ENCODE measurements at regions not wholly inside any gene's neighbourhood (a gene's known extent, or its start where the extent isn't known, plus 50 kb on each side); places are given as distances from the start of the nearest gene placed in this dataset.

DNA sequence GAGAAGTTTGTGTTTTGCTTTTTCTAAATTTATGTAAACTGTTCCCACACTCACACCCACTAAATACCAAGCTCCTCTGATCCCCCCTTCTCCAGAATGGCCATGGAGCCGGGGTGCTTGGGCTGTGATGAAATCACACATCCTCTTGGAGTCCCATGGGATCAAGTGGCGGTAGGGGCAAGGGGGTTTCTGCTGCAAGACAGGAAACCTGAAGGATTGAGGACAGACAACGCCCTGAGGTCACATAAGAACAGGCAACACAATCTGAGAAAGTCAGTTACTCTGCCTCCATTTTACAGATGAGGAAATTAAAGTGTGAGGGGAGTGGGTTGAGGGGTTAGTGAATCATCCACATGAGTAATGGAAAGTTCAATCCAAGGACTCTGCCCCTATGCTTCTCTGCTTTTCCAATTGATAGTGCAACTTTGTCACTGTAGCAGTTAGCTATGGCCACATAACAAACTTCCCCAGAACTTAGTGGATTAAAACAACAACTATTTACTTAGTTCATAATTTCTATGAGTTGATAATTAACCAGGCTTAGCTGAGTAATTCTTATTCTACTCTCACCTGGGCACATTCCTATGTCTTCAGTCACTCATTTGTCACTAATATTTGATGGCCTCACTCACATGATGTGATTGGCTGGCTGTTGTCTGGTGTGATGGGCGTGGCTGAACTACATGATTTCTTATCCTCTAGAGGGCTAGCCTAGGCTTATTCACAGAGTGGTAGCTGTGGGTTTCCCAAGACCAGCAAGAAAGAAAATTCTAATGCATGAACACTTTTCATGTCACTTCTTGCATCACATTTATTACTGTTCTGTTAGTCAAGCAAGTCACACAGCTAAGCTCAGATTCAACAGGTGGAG is 77.3 kb upstream of the ADRA1D start:
- TF ChIP-seq POLR2AphosphoS5 (IDR thresholded peaks at IDR 0.05; ENCODE audit: low read length) (no peak), NR2C2 (IDR thresholded peaks at IDR 0.05; ENCODE audit: borderline replicate concordance, control insufficient read depth, insufficient read length, low read depth) (no peak), EZH2 (IDR thresholded peaks at IDR 0.05; ENCODE audit: borderline replicate concordance, control insufficient read depth, low read depth, low read length) (no peak), YY1 (IDR thresholded peaks at IDR 0.05; ENCODE audit: low read depth, low read length) (no peak), CBX3 (IDR thresholded peaks at IDR 0.05; ENCODE audit: borderline replicate concordance, low read depth) (no peak)
- TF ChIP-seq, protein P1, sequence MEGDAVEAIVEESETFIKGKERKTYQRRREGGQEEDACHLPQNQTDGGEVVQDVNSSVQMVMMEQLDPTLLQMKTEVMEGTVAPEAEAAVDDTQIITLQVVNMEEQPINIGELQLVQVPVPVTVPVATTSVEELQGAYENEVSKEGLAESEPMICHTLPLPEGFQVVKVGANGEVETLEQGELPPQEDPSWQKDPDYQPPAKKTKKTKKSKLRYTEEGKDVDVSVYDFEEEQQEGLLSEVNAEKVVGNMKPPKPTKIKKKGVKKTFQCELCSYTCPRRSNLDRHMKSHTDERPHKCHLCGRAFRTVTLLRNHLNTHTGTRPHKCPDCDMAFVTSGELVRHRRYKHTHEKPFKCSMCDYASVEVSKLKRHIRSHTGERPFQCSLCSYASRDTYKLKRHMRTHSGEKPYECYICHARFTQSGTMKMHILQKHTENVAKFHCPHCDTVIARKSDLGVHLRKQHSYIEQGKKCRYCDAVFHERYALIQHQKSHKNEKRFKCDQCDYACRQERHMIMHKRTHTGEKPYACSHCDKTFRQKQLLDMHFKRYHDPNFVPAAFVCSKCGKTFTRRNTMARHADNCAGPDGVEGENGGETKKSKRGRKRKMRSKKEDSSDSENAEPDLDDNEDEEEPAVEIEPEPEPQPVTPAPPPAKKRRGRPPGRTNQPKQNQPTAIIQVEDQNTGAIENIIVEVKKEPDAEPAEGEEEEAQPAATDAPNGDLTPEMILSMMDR (IDR thresholded peaks at IDR 0.05 in 2 of 3, conservative IDR thresholded peaks at IDR 0.05 in 1 of 3; ENCODE audit: control insufficient read depth in 2 of 3, extremely low read depth in 1 of 3, insufficient read depth in 1 of 3, low read depth in 3 of 3, low read length in 3 of 3): no peak
- TF ChIP-seq, protein P2, sequence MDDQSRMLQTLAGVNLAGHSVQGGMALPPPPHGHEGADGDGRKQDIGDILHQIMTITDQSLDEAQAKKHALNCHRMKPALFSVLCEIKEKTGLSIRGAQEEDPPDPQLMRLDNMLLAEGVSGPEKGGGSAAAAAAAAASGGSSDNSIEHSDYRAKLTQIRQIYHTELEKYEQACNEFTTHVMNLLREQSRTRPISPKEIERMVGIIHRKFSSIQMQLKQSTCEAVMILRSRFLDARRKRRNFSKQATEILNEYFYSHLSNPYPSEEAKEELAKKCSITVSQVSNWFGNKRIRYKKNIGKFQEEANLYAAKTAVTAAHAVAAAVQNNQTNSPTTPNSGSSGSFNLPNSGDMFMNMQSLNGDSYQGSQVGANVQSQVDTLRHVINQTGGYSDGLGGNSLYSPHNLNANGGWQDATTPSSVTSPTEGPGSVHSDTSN (IDR thresholded peaks at IDR 0.05; ENCODE audit: insufficient replicate concordance, low read depth, low read length): no peak
- TF ChIP-seq, protein P3, sequence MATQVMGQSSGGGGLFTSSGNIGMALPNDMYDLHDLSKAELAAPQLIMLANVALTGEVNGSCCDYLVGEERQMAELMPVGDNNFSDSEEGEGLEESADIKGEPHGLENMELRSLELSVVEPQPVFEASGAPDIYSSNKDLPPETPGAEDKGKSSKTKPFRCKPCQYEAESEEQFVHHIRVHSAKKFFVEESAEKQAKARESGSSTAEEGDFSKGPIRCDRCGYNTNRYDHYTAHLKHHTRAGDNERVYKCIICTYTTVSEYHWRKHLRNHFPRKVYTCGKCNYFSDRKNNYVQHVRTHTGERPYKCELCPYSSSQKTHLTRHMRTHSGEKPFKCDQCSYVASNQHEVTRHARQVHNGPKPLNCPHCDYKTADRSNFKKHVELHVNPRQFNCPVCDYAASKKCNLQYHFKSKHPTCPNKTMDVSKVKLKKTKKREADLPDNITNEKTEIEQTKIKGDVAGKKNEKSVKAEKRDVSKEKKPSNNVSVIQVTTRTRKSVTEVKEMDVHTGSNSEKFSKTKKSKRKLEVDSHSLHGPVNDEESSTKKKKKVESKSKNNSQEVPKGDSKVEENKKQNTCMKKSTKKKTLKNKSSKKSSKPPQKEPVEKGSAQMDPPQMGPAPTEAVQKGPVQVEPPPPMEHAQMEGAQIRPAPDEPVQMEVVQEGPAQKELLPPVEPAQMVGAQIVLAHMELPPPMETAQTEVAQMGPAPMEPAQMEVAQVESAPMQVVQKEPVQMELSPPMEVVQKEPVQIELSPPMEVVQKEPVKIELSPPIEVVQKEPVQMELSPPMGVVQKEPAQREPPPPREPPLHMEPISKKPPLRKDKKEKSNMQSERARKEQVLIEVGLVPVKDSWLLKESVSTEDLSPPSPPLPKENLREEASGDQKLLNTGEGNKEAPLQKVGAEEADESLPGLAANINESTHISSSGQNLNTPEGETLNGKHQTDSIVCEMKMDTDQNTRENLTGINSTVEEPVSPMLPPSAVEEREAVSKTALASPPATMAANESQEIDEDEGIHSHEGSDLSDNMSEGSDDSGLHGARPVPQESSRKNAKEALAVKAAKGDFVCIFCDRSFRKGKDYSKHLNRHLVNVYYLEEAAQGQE (IDR thresholded peaks at IDR 0.05; ENCODE audit: low read depth, low read length): no peak

All from GM12878 (cell line).